GM13976 (cell line): ENCODE measurements at regions not wholly inside any gene's neighbourhood (a gene's known extent, or its start where the extent isn't known, plus 50 kb on each side); places are given as distances from the start of the nearest gene placed in this dataset.

Experiments used
- DNase-seq: peaks from one replicate; pipeline ENCODE4 v3.0.0; 2012; ENCODE audit warnings: low spot score
- in situ Hi-C: fragments of 300-500 bp; cut with MboI; formaldehyde crosslinking; loops from one replicate; pipeline ENCODE4 v1.12.0; 2022; ENCODE audit warnings: low sequenced_read_pairs, mixed read lengths, inconsistent platforms; ENCODE audit not compliant: unreplicated experiment
- TF ChIP-seq, protein P1 (sequence below): IDR thresholded peaks from 2 replicates; pipeline ENCODE4 v1.5.1; 2012; ENCODE audit warnings: borderline replicate concordance, mild to moderate bottlenecking; ENCODE audit not compliant: insufficient read depth; ENCODE audit errors: extremely low read depth, missing control alignments, control extremely low read depth

DNA sequence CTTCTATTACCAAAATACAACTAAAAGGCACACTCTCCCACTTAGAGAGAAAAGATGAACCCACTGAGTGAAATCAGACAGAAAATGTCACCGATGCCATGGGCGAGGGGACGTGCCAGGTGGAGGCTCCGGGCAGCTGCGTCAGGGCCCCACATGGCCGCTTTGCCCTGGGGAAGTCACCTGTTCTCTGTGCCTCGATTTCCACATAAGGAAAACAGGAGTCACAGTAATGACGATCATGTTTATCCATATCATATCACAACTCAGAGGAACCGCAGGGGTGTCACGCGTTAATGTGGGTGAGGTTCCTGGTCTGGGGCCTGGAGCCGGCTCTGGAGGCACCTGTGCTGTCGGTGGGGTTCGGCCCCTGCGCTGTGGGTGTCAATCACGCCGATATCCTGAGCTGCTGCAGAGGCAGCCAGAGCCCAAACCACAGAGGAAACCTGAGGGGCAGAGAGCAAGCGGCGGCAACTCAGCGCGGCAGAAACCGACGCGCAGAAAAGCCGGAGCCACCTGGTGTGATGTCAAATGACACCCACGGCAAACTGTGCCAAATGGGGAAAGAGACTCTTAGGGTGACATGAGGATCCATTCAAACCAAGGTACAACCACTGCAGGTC is 243.7 kb downstream of the BRD1 start:
- in situ Hi-C loops = no loop called here
- TF ChIP-seq, protein P1, sequence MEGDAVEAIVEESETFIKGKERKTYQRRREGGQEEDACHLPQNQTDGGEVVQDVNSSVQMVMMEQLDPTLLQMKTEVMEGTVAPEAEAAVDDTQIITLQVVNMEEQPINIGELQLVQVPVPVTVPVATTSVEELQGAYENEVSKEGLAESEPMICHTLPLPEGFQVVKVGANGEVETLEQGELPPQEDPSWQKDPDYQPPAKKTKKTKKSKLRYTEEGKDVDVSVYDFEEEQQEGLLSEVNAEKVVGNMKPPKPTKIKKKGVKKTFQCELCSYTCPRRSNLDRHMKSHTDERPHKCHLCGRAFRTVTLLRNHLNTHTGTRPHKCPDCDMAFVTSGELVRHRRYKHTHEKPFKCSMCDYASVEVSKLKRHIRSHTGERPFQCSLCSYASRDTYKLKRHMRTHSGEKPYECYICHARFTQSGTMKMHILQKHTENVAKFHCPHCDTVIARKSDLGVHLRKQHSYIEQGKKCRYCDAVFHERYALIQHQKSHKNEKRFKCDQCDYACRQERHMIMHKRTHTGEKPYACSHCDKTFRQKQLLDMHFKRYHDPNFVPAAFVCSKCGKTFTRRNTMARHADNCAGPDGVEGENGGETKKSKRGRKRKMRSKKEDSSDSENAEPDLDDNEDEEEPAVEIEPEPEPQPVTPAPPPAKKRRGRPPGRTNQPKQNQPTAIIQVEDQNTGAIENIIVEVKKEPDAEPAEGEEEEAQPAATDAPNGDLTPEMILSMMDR = no peak
- DNase-seq = no peak

DNA sequence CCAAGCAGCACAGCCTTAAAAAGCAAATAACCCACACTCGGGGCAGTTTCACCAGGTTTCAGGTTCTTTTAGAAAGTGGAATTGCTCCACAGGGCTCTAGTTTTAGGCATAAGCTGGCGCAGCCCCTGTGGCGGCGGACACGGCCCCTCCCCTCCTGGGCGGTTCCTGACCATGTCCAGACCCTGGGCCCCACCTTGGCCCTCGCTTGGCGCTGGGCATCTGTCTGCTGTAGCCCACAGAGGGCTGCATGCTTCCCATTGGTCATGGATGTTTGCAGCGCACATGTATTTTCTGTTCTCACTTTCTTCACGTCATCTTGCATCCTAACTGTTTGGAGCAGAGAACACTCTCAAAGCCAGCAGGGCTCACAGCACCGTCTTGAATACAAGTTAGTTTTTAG is 244.3 kb downstream of the BRD1 start:
- in situ Hi-C loops = no loop called here
- DNase-seq = no peak
- TF ChIP-seq, protein P1 = no peak

DNA sequence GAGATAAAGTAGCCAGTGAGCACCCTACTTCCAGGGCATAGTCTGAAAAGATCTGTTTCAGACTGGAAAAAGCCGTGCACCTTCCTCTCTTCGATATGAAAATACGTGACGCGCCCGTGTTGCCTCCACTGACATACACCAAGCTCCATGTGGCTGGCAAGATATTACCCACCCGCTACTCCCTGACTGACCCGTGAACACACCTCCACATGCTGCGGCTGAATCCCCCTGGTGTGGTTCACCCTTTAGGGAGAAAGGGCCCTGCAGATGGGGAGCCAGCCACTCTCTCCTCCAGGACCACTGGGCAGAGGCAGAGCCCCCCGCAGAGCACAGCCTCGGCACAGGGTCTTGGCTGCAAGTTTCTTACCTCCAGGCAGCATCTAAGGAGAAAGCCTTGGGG is 245.0 kb downstream of the BRD1 start:
- TF ChIP-seq, protein P1 = no peak
- no peak for DNase-seq
- in situ Hi-C loops = no loop called here

DNA sequence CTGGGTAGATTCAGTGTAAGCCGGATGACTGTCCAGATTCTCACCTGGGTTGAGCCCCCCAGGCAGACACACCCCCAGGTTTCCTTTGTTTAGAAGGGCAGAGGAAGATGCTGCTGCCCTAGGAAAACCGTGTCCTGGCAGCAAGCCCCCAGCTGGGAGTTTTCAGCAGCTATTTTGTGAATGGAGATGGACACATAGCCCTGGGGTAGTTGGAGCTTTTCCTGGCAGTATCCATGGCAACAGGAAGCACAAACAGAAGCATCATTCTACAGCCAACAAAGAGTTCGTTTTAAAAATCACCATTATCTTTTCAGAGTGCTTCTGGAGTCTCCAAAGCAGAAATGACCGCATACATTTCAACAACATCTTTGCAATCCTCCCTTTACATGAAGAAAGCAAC is 245.5 kb downstream of the BRD1 start:
- in situ Hi-C loops = no loop called here
- TF ChIP-seq, protein P1 = no peak
- DNase-seq = no peak

DNA sequence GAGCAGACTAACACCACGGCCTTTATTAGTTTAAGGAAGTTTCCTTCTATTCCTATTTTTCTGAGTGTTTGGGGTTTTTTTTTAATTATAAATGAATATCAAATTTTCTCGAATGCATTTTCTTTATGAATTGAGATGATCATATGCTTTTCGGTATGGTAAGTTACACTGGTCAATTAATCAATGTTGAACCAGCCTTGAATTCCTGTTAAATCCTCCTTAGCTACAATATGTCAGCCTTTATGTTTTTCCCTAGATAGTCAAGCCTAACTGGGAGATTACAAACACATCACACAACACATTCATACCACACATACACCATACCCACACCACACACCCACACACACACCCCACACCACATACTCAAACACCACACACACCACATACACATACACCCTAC is 247.6 kb downstream of the BRD1 start:
- no peak for DNase-seq
- TF ChIP-seq, protein P1 = no peak
- in situ Hi-C loops = no loop called here

DNA sequence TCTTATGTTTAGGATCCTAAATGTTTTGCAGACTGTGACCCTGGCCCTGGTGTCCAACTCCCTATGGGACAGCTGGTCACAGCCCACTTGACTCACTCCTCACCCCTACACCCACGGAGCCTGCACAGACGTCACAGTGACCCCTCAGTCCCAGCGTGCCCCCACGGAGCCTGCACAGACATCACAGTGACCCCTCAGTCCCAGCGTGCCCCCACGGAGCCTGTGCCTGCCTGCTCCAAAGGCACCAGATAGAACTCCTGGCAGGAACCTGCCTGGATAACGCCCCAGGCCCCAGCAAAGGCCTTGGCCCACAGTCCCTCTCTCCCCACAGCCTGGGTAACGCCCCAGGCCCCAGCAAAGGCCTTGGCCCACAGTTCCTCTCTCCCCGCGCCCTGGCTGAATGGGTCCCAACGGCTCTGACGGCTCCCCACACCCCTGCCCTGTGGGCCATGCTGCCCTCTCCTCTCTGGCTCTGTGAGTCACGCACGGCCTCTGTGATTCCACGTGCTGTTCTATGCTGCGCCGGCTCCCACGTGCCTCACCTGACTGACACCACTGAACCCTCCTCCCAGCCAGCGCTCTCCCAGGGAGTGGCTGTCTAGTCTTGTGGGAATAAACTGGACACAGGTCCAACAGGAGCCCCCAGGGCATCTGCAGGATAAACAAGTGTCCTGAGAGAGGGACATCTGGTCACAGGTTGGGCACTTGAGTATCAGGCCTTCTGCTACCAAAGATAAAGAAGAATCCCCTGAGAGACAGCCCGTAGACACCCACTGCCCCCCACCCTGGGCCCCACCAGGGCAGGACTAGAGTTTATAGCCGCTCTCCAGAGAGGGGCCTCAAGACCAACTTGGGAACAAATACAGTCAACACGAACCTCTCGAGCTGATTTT is 250.3 kb downstream of the BRD1 start:
- no peak for DNase-seq
- TF ChIP-seq, protein P1 = no peak
- in situ Hi-C loops = no loop called here
